HG03159 (cell line): ENCODE measurements at regions not wholly inside any gene's neighbourhood (a gene's known extent, or its start where the extent isn't known, plus 50 kb on each side); places are given as distances from the start of the nearest gene placed in this dataset.
"Not testable (repeated sequence)": the region's sequence is repeated elsewhere in the genome, so short reads cannot be mapped to it uniquely, and the experiment has no call there.

ENCODE experiments used
- ATAC-seq: cut with Tn5 transposase; IDR thresholded peaks from one replicate; pipeline ENCODE4 v1.9.1; 2021; ENCODE audit warnings: mild to moderate bottlenecking, moderate library complexity; ENCODE audit not compliant: unreplicated experiment

DNA sequence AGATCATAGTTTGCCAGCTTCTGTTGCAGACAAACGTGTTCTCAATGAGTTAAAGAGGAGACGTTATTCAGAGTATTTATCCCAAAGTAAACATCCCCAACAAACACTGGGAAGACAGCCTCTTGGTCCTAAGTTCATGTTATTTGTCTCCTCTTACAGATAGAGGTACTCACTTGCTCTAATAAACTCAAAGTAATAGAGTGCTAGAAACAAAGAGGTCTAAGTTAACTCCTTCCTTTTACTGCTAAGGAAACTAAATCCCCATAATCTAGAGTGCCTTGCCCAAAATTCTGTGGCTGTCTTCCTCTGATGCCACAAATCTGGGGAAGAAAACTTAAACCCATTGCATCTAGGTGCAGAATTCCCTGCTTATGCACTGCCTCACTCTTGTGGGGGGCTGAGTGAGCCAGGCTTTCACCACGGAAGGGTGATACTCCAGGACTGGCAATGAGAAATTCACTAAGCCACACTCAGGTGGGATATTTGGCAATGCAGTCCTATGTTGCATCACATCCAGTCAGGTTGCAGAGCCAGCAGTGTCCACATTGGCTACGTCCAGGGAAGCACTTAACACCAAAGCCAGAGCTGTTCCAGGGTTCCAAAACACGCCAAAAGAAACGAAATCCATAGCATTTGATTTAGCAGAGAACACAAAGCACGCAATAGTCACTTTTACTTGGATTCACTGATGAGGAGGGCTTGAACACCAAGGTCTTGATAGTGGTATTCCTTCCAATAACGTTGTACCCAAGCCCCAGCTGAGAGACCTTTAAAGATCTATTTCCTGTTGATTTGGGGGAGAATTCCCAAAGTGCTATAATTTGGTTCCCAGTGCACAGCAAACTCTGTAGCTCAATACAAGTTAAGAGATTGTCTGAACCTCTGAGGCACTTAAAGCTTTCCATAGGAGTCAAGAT is 81.0 kb upstream of the FOXQ1 start:
- ATAC-seq = no peak

DNA sequence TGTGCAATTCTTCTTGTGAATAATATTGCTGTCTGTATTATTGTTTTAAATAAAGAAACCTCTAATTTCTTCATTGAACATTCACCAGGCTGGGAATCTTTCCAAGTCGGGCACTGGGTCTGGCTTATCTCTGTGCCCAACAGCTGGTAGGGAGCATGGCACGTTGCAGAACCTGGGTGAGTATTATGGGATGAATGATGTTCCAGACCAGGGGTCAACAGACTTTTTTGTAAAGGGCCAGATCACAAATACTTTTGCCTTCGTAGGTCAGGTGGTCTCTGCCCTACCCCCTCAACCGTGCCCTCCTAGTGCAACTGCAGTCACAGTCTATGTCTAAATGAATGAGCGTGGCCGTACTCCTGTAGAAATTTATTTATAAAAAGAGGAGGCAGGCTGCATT is 81.6 kb upstream of the FOXQ1 start:
- no peak for ATAC-seq

DNA sequence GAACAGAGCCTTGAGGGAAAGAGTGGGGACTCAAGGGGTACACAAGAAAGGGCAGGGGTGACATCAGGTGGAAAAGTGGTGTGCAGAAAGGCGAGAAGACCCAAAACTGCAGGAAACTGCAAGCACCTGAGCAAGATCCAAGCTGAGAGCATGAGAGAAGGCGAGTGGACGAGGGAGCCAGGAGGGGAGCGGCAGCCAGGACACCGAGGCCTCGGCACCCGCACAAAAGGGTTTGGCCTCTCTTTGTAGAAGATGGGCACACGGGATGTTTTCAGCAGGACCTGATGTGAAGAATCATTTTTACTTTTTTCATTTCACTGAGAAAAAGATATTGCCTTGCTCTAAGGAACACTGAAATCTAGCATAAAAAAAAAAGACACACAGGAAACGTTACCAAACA is 82.1 kb upstream of the FOXQ1 start:
- ATAC-seq = no peak

DNA sequence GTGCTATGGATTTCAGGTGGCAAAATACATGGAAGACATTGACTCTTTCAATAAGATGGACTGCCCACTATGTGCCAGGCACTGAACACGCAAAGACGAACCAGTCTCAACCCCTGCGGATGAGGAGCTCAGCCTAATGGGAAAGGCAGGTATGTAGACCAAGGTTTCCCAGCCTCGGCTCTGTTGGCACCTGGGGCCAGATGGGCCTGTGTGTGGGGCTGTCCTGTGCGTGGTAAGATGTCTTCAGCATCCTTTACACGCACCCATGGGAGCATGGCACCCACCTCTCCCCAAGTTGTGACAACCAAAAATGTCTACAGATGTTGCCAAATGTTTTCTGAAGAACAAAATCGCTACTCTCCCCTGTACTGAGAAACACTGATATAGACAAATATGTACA is 82.6 kb upstream of the FOXQ1 start:
- no peak for ATAC-seq

DNA sequence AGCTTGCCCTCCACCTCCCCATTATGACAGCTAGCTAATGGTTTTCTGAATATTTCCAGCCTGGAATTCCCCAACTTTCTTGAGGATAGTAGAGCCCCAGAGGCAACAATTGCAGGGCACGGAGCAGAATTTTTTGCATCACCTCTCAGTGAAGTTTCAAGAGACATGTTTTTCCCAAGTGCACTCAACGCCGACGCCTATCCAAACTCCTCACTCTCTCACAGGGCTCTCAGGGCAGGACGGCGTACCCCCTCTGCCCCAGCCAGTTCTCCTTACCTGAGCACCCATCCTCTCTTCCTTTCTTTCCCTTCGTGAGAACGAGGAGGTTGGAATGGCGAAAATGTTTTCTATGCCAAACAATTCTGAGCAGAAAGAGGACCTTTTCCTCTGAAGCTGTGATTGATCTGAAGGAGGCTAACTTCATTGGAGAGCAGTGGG is 83.1 kb upstream of the FOXQ1 start:
- ATAC-seq = no peak

DNA sequence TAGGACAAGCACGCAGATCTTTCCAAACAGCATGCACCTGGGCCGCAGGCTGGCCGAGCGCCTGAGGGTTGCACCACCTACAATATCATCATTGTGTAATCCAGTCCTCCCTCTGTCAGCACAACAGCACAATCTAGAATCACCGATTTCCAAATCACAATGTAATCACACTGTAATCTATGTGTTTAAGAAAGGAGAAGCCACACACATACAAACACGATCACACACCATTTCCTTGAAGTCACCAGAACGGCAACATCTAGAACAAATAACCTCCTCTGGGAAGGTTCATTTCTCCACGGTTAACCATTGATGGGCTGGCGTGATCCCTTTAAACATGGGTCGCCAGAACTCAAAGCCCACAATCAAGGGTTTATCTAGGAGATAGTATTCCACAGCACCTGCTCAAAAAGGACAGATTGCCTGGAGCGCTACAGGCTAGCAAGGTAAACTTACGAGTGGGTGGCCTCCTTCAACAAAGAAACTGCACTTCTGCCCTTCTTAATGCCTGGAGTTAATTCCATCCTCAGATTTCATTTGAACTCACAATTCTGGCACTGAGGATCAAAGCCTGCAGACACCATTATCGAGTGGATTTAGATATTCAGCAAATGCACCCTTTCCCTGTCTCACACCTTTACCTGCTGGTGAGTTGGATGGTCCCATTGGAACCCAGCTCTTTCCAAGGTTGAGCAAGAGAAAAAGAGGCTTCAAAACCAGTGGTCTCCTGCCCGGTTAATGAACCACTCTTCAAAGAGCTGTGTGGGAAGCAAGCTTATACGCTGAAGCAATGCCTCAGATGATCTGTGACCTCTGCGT is 83.8 kb upstream of the FOXQ1 start:
- ATAC-seq = no peak

DNA sequence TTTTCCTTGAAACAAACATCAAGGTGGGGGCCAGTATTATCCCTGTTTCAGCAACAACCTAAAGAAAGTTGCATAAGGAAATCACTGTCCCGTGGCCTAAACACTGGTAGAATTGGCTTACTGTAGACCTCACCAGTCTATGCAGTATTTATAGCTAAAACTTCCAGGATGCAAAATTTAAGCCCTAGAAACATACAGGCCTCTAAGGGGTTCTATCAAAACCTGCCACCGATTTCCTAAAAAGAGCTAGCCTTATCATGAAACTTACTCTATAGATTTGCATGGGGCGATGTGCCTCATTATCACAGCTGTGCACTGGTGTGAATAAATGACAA is 84.3 kb upstream of the FOXQ1 start:
- no peak for ATAC-seq

DNA sequence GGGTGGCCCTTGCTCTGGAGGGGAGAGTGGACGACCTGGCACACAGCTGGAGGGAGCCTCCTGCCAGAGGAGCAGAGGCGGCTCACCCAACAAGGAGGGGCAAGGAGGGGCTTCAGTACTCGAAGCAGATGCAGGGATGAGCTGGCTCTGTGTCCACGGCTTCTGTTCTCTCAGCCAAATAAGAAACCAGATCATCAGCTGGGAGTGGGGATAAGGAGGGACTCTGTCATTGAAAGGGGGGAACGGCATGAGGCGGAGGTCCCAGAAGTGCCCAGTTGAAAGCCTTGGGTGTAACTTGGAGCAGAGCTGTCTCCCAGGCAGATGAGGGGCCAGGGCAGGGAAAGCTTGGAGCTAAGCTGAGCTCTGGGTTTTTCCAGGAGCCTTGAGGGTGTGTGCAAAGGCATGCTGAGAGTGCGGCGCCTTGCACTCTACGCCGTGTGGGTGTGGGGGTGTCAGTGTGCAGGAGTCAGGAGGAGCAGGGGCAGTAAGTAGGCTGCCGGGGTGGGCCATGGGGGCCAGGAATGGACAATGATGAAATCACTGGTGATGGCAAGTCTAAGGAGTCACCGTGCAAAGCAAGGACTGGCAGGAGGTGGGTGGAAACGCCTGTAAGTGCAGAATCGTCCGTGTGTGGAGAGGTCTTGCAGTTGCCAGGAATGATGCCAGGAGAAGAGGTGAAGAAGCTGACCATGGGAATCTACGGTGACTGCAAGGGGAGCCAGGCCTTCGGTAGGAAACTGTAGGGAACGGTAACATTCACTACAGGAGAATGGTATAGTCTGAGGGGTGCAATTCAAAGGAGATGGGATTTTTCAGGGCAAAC is 85.4 kb upstream of the FOXQ1 start:
- no peak for ATAC-seq

DNA sequence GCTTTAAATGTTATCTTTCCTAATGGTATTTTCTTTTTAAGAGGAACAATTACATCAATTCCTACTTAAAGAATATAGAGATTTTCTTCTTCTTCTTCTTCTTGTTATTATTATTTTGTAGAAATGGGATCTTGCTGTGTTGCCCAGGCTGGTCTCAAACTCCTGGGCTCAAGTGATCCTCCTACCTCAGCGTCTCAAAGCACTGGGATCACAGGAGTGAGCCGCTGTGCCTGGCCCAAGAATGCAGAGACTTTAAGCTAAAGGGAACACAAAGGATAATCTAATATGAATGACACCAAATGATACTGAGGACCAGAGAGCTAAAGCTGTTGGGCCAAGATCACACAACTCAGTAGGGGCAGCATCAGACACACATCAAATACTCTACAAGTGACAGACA is 87.4 kb upstream of the FOXQ1 start:
- no peak for ATAC-seq

DNA sequence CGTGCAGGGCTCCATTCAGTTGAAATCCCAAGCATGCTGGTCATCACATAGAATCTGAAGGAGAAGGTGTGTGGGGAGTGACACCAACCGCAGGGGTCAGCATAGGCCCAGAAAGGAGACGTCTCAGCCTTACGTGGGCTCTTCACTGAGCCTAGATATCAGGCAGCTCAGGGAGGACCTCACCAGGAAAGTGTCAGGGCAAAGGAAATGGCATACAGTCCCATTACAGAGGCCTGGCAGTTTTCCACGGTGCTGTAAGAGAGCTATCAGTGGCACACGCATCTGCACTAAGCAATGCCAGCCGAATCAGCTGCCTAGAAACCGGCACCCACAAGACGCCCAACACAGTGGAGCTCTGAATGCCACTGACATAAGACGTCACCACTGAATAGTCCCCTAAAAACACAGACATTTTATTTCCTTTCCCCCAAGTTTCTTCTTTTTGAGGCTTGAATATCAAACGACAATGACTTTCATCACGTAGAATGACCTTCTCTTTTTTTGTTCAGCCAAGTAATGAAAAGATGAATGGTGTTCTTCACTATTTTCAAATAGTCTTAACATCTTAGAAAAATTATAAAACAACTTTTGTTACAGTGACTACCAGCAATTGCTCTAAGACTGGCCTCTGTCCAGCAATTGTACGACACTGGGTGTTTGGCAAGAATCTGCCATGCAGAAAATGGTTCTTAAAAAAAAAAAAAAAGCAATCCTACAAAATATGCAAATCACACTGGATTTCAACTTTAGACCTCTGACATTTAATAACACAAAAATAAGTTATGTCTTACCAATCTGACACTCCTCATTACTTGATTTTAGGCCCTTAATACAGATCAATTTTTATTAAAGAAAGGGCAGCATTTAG is 88.9 kb upstream of the FOXQ1 start:
- no peak for ATAC-seq

DNA sequence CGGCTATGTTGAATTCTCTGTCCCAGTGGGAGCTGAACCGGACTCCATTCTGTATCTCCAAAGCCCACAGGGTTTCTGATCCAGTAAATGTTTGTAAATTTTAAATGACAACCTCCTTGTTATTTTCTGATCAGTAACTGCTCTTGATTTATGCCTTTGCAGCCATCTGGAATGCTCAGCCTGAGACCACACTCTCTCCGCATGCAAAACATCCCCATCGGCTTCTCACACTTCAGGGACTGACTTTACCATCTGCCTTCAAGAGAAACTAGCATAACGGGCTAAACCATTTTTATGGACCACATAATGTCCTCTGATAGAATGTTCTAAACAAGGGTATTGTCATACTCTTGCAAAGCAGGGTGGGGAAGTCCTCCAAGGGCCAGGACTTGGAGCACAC is 94.5 kb upstream of the FOXQ1 start:
- no peak for ATAC-seq

DNA sequence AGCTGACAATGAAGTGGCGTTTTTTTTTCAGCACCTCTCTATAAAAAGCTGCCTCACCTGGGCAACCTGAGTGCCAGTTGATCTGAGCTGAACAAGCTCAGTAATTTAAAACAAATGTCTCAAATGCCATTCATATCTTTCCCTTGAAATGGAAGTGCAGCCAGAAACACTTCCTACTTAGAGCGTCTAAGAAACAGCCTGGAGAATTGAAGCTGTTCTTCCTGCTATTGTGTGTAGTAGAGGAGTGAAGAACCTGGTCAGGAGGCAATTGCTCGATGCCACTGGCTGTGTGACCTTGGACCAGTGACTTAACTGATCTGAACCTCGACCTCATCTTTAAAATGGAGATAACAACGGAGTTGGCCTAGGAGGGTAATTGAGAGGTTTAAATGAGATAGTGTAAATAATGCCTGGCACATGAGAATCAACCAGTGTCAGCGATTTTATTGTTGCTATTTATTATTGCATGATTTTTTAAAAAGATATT is 95.4 kb upstream of the FOXQ1 start:
- ATAC-seq = no peak

DNA sequence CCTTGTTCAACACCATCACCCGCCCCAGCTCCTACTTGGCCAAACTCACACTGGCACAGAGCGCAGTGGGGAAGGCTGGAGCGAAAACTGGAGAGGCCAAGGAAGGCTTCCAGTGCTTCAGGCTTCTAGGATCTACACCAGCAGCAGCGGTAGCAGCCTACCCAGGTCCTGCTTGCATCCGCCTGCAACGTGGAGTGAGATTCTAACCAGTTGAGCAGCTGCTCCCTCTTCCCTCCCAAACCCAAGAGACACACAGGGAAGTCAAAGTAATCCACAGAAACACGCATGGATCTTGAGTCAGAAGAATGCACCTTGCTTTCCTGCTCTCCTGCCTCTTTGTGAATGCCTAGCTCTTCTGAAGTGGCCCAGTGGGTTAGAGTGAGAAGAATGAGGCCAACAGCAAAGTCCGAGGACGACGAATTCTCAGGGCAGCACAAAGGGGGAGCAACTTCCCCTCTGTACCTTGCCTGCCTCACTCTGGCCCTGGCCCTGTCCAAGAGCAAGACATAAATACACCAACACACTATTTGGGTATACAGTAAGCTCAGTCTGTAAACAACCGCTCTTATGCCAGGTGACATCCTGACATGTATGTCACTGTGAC is 95.9 kb upstream of the FOXQ1 start:
- ATAC-seq = no peak

DNA sequence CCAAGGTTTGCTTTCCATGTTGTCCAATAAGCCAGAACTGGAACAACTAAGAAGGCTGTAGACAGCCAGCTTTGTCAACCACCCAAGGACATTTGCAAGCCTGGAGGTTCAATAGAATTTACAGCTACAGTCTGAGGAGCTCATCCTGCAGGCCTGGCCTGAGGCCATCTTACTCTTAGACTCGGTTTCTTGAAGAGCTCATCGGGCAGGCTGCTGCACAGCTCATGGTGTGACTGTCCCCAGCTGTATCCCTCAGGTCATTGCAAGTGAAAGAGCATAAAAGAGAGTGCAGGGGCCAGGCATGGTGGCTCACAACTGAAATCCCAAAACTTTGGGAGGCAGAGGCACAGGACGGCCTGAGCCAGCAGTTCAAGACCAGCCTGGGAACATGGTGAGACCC is 96.9 kb upstream of the FOXQ1 start:
- no peak for ATAC-seq

DNA sequence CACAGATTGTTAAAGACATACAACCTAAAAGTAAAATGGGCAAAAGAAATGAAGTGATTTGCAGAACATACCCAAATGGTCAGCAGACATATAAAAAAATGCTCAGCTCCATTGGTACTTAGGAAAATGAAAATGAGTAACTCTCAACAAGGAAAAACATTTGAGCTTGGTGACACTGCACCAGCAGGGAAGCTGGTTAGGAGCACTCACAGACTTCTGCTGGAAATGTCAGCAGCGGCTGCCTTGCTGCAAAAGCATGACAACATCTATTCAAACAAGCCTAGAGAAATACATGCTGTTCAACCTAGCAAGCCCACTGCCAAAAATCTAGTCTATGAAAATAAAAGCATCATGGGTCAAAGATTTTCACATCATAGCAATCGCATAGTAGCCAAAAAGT is 99.0 kb upstream of the FOXQ1 start:
- no peak for ATAC-seq

DNA sequence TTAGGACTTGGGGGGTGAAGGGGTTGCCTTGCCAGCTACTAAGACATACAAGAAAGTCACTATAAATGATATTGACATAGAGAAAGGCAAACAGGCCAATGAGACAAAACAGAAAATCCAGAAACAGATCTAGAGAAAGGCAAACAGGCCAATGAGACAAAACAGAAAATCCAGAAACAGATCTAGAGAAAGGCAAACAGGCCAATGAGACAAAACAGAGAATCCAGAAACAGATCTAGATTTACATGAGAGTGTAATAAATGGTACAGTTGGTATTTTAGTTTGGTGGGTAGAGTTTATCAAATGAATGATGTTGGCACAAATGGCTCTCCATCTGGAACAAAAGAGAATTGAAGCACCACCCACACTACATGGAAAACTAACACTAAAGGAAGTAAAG is 99.8 kb upstream of the FOXQ1 start:
- ATAC-seq = not testable (repeated sequence)

DNA sequence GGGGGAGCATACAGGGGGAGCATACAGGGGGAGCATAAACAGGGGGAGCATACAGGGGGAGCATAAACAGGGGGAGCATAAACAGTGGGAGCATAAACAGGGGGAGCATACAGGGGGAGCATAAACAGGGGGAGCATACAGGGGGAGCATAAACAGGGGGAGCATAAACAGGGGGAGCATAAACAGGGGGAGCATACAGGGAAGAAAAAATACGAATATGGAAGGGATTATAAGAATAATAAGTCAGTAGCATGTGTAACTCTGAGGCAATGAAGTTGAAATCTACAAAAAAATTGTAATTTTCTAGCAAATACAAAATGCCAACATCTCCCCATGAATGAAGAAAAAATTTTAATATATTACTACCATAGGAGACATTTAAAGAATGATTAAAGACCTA is 101.3 kb upstream of the FOXQ1 start:
- ATAC-seq = not testable (repeated sequence)

DNA sequence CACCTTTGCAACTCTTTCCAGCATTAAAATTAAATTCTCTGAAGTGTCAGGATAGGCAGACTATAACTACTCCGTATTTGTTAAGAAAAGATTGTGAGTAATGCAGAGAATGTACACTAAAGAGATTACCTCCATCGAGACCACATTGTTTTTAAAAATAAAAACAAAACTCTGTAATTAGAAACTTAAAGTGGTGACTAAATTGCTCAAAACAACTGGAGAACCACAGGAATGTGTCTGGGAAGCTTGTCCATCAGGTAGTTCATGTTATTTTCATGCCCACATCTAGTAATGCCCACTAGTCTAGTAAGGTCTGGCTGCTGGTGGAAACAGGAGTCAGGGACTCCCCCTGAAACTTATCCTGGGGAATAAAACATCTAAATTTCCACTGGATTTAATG is 103.0 kb upstream of the FOXQ1 start:
- ATAC-seq = no peak

DNA sequence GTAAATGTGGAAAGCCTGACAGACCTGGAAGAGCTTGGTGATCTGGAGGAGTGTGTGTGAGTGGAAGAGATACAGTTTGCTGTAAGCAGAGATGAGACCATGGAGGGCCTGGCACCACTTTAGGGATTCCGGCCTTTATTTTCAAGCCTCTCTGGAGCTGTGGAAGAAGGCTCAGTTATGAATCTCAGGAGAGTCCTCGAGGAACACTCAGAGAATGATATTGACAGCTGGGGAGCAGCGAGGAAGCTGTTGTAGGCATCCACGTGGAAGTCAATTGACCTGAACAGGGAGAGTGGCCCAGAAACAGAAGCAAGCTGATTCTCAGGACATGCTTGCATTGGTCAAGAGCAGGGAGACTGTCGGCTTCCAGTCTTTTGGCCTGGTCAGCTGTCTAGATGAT is 108.4 kb upstream of the FOXQ1 start:
- no peak for ATAC-seq

DNA sequence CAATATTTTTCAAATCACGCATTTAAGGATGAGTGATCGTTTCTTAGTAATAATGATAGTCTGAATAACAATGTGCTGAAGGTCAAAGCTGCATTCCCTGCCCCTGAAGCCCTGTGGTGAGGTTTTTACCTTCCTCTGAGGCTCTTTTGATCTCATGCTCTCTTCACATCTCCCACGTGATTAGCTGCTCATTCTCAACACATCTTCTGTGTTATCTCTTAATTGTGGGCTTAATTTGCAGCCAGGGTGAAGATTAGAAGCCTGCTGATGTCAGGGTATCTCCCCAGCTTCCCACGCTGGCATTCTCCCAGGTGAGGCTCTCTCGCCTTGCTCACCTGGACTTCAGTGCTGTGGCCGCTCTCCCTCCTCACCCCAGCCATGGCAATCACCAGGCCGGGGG is 109.7 kb upstream of the FOXQ1 start:
- ATAC-seq = no peak
